ENCODE measurements at regions not wholly inside any gene's neighbourhood (a gene's known extent, or its start where the extent isn't known, plus 50 kb on each side); places are given as distances from the start of the nearest gene placed in this dataset.

- DNase-seq (ENCODE audit: insufficient read length, low spot score) (no peak), FAIRE-seq (no peak)
Measured at GRCh38 chr1:14468751-14469150, 129.7 kb upstream of the KAZN start.

GRCh38 chr1:14470802-14471201 is 127.7 kb upstream of the KAZN start:
- FAIRE-seq: no peak
- no peak for DNase-seq (ENCODE audit: insufficient read length, low spot score)

DNA sequence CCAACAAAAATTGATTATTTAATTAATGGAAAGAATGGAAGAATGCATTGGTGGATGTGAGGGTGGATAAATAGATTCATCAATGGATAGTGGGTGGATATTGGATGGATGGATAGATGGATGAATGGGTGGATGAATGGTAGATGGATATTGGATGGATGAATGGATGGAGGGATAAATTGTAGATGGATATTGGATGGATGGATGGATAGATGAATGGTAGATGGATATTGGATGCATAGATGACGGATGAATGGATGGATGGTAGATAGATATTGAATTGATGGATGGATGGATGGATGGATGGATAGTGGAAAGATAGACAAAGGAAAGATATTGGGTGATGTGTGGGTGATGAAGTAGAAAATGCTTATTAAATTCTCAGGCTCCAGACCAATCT is 123.6 kb upstream of the KAZN start:
- FAIRE-seq (no peak), DNase-seq (ENCODE audit: insufficient read length, low spot score) (no peak)

DNA sequence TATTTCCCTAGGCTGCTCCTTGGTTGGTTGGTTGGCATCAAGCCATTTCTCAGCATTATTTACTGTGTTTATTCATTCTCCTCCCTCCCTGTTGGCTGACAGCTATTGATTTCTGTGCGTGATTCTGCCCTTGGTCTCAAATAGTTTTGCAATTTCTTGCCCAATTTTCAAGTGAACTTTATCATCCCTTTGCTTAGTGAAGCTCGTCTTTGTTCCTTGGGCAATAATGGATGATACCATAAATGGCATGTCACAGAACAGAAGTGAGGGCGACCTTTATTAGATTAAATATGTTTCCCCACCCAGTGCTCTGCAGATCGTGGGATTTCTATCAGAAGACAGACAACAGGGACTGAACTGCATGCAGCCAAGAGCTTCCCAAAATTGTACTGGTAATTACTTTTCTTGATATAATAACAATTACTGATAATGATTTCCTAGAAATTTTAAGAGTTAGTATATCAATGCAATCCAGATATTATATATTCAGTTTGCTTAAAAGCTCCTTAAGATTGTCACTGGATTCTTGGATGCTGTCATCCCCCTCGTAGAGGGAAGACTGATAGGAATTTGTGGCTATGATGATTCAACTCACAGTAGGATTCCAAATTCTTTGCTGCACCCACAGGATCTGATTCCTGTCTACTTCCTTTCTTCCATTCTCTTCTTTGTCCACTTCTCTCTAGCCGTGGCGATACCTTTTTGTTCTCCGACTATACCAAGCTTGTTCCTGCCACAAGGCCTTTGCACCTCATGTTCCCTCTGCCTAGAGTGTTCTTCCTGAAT is 122.1 kb upstream of the KAZN start:
- FAIRE-seq: no peak
- no peak for DNase-seq (ENCODE audit: insufficient read length, low spot score)

GRCh38 chr1:14478120-14478519 is 120.4 kb upstream of the KAZN start:
- DNase-seq (ENCODE audit: insufficient read length, low spot score): no peak
- FAIRE-seq: no peak

GRCh38 chr1:14479865-14480264 is 118.6 kb upstream of the KAZN start:
- DNase-seq (ENCODE audit: insufficient read length, low spot score): no peak

GRCh38 chr1:14482784-14483450 is 115.6 kb upstream of the KAZN start:
- no peak for FAIRE-seq

More at GRCh38 chr1:14479865-14480264, 118.6 kb upstream of the KAZN start:
- no peak for FAIRE-seq

DNA sequence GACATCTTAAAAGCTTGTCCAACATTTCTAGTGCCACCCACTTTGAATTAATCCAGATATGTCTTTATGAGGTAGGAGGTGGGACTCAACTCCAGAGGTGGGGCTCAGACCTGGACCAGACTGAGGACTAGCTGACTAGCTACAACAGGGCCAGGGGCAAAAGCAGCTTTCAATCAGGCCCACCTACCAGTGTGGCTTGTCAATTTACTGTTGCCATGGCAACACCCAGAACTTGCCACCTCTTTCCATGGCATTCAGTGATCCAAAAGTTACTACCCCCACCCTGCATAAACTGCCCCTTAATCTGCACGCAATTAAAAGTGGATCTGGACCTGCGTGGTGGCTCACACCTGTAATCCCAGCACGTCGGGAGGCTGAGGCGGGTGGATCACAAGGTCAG is 113.2 kb upstream of the KAZN start:
- DNase-seq (ENCODE audit: insufficient read length, low spot score): no peak
- no peak for FAIRE-seq

More at GRCh38 chr1:14482784-14483450, 115.6 kb upstream of the KAZN start:
- DNase-seq (ENCODE audit: insufficient read length, low spot score): no peak

DNA sequence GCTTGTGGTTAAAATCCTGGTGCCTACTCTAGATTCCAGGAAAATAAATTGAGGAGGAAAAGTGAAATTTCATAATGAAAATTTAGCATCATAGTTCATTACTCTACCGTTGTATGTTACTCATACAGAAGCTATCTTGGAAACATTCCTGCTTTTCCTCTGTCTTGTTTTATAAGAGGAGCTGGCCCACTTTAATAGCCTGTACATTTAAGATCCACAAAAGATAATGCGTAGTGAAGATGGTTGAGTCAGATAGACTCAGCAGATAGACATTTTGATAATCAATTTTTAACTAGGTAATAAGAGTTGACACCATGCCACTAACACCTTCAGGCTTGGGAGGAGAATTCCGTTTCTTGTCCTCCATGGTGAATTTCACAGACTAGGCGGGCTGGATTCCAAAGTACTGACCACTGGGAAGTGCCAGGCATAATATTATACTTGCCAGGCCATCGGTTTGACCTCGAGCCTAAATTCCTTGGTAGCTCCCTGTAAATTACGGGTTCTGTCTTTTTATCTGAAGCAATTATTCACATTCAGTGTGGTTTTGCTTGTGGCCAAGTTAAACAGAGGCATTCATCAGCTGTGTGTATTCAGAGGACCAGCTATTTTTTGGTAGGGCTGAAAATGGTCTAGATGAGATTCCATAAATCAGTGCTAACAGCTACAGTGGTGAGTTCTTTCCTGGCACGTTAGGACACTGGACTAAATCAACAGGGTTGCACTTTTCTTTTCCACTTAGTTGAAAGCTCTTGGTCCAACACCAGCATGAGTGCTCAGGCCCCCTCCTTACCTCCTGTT is 111.9 kb upstream of the KAZN start:
- no peak for FAIRE-seq
- no peak for DNase-seq (ENCODE audit: insufficient read length, low spot score)

DNA sequence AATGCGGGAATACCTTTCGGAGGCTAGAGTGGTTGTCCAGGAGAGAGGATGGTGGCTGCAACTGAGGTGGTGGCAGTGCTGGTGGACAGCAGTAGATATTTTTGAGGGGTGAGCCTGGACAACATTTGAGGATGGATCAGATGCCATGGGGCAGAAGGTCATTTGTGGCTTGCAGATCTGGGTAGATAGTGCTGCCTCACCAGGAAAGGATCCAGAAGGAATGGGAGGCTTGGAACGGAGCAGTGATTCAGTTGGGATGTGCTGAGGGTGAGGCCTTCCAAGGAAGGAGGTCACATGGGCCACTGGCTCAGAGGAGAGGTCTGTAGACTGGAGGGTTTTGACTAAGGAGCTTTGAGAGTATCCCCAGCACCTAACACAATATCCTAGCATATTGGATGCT is 110.8 kb upstream of the KAZN start:
- FAIRE-seq: no peak
- no peak for DNase-seq (ENCODE audit: insufficient read length, low spot score)

GRCh38 chr1:14494911-14495310 is 103.6 kb upstream of the KAZN start:
- no peak for DNase-seq (ENCODE audit: insufficient read length, low spot score)
- FAIRE-seq: no peak

DNA sequence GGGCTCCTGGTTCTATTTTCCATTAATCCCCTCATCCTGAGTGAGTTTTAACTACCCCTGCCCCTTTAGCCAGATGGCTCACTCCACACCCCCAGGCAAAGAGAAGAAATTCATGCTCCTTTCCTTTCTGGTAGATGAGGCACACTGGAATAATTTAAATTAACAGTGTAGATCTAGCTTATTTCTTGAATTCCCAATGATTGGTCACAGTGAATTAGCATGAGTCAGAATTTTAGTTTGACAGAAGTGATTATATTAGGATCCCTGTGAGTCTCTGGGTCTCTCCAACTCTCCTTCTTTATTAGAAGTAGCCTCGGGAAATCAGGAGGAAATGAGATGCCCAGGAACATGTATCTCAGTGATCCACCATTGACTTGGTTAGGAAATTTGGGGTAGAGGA is 103.1 kb upstream of the KAZN start:
- DNase-seq (ENCODE audit: insufficient read length, low spot score): no peak
- no peak for FAIRE-seq

DNA sequence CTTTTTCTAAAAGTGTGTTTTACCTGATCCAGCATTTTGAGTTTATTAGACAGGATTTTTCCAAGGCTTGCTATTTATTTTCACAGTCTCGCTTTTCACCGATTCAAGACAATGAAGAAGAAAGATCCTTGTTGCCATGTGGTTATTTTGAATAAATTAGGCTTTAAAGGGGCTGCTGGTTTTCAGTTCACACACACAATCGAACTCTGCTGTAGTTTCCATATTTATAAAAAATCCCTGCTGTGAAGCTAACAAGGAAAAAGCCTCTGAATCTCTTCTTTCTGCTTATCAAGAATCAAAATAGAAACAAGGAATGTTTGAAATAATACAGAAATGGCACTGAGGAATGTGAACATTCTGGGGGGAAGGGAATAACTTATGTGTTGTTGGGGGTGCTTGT is 102.5 kb upstream of the KAZN start:
- DNase-seq (ENCODE audit: insufficient read length, low spot score) (no peak), FAIRE-seq (no peak)

DNA sequence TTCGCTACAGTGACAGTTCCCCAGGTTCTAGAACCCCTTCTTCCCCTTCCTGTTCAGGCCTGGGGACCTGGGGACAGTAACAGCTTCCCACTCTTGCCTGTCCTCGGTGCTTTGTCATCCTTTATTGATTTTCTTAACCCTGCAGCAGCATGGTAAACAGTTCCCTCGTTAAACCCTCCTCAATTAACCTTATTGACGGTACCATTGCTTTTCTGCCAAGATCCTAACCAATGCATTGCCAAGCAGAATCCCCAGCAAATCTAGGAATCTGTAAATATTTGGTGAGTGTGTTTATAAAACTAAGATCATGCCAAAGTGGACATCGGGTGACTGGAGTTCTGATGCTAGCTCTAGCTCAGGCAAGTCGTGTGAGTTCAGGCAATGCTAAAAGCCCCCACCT is 99.6 kb upstream of the KAZN start:
- FAIRE-seq (no peak), DNase-seq (ENCODE audit: insufficient read length, low spot score) (no peak)

DNA sequence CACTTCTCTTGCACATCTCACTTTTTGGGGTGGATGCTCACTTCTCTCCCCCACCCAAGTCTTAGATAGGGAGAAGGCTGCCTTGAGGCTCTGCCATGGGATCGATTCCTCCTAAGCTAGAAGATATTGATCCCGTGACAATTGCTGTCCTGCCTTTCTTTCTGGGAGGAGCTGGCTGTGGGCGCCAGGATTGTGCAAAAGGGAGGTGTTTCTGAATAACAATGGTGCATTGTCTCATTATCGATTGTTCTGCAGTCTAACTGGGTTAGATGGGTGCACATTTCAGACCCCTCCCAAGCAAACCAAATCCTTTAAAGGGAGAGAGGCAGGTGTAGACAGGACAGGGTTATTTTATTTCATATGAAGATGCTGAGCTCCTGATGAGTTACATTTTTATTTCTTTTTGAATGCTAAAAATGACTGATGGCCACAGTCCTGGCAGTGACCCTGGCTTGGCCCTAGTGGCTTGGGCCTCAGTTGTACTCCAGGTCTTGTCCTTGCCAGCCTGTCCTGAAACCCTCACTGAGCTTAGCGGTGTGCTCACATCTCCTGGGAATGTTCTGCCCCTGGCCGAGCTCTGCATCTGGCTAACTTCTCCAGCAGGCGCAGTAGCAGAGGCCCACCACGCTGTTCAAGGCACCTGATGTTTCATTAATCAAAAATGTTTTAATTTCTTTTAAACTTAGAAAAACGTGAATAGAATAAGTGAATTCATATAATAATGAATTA is 99.0 kb upstream of the KAZN start:
- no peak for FAIRE-seq
- no peak for DNase-seq (ENCODE audit: insufficient read length, low spot score)

GRCh38 chr1:14500041-14500440 is 98.4 kb upstream of the KAZN start:
- FAIRE-seq (no peak), DNase-seq (ENCODE audit: insufficient read length, low spot score) (no peak)

GRCh38 chr1:14500912-14501311 is 97.6 kb upstream of the KAZN start:
- FAIRE-seq (no peak), DNase-seq (ENCODE audit: insufficient read length, low spot score) (no peak)

DNA sequence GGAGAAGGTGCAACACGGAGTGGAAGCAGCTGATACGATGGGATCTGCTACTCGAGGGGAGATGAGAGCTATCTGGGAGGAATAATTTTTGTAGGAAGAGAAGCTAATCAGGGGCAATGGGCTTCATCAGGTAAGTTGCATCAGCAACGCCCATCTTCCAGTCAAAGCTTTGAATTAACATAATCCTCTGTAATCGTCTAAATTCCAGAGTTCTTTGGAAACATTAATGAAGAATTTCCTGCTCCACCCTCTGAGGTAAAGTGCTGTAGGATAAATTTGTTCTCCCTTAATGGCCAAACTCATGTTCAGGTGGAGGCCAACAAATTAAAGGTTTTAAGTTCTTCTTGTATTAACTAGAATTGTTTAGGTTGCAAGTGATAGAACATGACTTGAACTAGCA is 94.0 kb upstream of the KAZN start:
- FAIRE-seq: no peak
- no peak for DNase-seq (ENCODE audit: insufficient read length, low spot score)

DNA sequence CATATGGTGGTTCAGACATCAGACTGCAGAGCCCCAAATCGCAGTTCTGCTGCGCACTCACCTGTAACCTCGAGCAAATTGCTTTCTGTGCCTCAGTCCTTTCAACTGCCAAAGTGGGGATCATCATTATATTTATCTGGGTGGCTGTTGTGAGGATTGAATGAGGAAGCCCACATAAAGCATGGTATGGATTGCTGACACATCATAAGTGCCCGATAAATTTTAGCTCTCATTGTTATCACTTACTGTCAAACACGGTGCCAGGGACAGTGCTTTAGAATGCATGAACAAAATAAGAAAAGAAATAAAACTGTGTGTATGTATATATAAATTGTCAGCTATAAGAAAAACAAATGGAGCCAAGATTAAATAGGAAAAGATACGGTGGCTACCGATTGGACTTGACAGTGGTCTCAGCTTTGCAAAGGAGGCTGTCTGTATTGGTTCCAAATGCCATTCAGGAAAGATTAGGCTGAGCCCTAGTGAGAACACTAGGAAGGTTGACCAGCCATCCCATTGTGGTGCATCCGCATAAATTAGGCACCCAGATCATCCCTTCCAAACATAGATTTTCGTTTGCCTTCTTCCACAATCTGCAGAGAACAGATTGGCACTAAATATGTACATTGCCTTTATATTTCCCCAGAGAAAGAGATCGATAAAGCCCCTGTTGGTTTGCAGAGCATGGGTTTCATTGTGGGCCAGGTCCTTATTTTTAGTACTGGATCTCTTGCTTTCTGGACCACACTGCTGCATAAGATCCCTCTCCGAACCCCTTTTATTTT is 91.8 kb upstream of the KAZN start:
- FAIRE-seq: no peak

DNA sequence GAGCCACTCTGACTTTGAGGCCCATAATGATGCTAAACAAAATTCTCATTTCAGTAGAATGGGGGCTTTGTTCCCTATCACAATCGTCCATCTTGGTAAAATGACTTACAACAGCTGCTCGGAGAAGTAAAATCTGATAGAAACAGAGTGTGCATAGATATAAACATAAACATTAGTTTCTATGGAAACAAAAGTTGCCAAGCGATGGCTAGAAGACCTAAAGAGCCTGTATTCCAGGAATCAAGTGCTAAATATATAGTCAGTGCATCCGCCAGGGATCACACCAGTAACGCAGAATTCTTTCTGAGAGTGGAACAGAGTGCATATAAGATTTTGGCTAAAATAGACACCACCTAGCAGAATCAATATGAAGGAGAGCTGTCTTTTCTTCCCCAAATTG is 91.2 kb upstream of the KAZN start:
- DNase-seq (ENCODE audit: insufficient read length, low spot score) (no peak), FAIRE-seq (no peak)

More for the DNA sequence above, 91.8 kb upstream of the KAZN start:
- DNase-seq (ENCODE audit: insufficient read length, low spot score): no peak

Data from GM19239 (cell line).